Mucosa of stomach (tissue), 1 donor: ENCODE measurements at regions not wholly inside any gene's neighbourhood (a gene's known extent, or its start where the extent isn't known, plus 50 kb on each side); places are given as distances from the start of the nearest gene placed in this dataset.

ENCODE experiments used
- H3K27me3 ChIP-seq: one replicate; pipeline ENCODE4 v1.7.0; 2013; ENCODE audit warnings: mild to moderate bottlenecking, low read length; ENCODE audit not compliant: control insufficient read depth, insufficient read depth
- H3K36me3 ChIP-seq: one replicate; pipeline ENCODE4 v1.7.0; 2013; ENCODE audit warnings: low read length; ENCODE audit not compliant: control insufficient read depth, insufficient read depth
- H3K4me1 ChIP-seq: one replicate; pipeline ENCODE4 v1.7.0; 2013; ENCODE audit warnings: mild to moderate bottlenecking, low read length; ENCODE audit not compliant: control insufficient read depth, insufficient read depth
- H3K4me3 ChIP-seq: one replicate; pipeline ENCODE4 v1.7.0; 2013; ENCODE audit warnings: low read length
- H3K9ac ChIP-seq: one replicate; pipeline ENCODE4 v1.7.0; 2013; ENCODE audit warnings: mild to moderate bottlenecking, low read length, moderate library complexity
- H3K9me3 ChIP-seq: one replicate; pipeline ENCODE4 v1.7.0; 2013; ENCODE audit warnings: mild to moderate bottlenecking, low read length, moderate library complexity; ENCODE audit not compliant: control insufficient read depth
- donor health status: Pancreatic carcinoma.

GRCh38 chr12:126359216-126359615, 1294.0 kb downstream of the AACS start:
- H3K9me3 ChIP-seq: no peaks in the 10 kb centered on the region

DNA sequence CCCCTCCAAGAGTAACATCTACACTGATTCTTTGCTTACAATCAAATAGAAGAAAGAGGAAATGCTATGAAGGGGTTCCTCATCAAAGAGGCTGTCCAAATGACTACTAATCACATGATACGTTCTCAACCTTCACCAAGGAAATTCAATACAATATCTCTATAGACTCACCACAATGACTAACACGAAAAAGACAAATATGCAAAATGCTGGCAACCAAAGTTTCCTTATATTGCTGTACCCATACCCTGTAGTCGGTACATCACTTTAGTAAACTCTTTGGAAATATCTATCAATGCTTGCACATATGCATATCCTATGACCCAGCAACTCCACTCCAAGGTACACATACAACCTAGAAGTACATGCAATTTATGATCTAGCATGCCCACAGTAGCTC, 1296.6 kb downstream of the AACS start:
- Histone ChIP-seq H3K9me3 (no peaks in the 10 kb centered on the region), H3K4me1 (no peaks in the 10 kb centered on the region), H3K36me3 (no peaks in the 10 kb centered on the region), H3K4me3 (no peak overlapping the region), H3K9ac (no peak overlapping the region), H3K27me3 (no peaks in the 10 kb centered on the region)

More at GRCh38 chr12:126359216-126359615, 1294.0 kb downstream of the AACS start:
- Histone ChIP-seq H3K36me3 (no peaks in the 10 kb centered on the region), H3K27me3 (no peaks in the 10 kb centered on the region), H3K9ac (no peak overlapping the region), H3K4me3 (no peak overlapping the region), H3K4me1 (no peaks in the 10 kb centered on the region)

GRCh38 chr12:126362493-126362892, 1297.3 kb downstream of the AACS start:
- Histone ChIP-seq H3K4me3 (no peak overlapping the region), H3K9me3 (no peaks in the 10 kb centered on the region), H3K4me1 (no peaks in the 10 kb centered on the region), H3K27me3 (no peaks in the 10 kb centered on the region), H3K9ac (no peak overlapping the region), H3K36me3 (no peaks in the 10 kb centered on the region)

- Histone ChIP-seq H3K36me3 (no peaks in the 10 kb centered on the region), H3K9ac (no peak overlapping the region), H3K9me3 (no peaks in the 10 kb centered on the region), H3K27me3 (no peaks in the 10 kb centered on the region), H3K4me1 (no peaks in the 10 kb centered on the region), H3K4me3 (no peak overlapping the region)
Observed at GRCh38 chr12:126362964-126363363, 1297.7 kb downstream of the AACS start.

- Histone ChIP-seq H3K27me3 (no peaks in the 10 kb centered on the region), H3K4me1 (no peaks in the 10 kb centered on the region), H3K4me3 (no peak overlapping the region), H3K36me3 (no peaks in the 10 kb centered on the region), H3K9ac (no peak overlapping the region), H3K9me3 (no peaks in the 10 kb centered on the region)
Observed at GRCh38 chr12:126369487-126370463, 1304.5 kb downstream of the AACS start.

GRCh38 chr12:126383506-126383905, 1318.3 kb downstream of the AACS start:
- Histone ChIP-seq H3K9ac (no peak overlapping the region), H3K4me3 (no peak overlapping the region), H3K4me1 (no peaks in the 10 kb centered on the region), H3K36me3 (no peaks in the 10 kb centered on the region), H3K9me3 (no peaks in the 10 kb centered on the region), H3K27me3 (no peaks in the 10 kb centered on the region)

GRCh38 chr12:126384026-126384564, 1318.9 kb downstream of the AACS start:
- H3K36me3 ChIP-seq: no peaks in the 10 kb centered on the region
- no peak overlapping the region for H3K4me3 ChIP-seq
- H3K9ac ChIP-seq: no peak overlapping the region
- H3K4me1 ChIP-seq: no peaks in the 10 kb centered on the region
- H3K27me3 ChIP-seq: no peaks in the 10 kb centered on the region
- H3K9me3 ChIP-seq: no peaks in the 10 kb centered on the region

- no peaks in the 10 kb centered on the region for H3K27me3 ChIP-seq
- no peak overlapping the region for H3K9ac ChIP-seq
- H3K4me1 ChIP-seq: no peaks in the 10 kb centered on the region
- H3K36me3 ChIP-seq: no peaks in the 10 kb centered on the region
- H3K4me3 ChIP-seq: no peak overlapping the region
- no peaks in the 10 kb centered on the region for H3K9me3 ChIP-seq
Observed at GRCh38 chr12:126385785-126386184, 1320.5 kb downstream of the AACS start.

DNA sequence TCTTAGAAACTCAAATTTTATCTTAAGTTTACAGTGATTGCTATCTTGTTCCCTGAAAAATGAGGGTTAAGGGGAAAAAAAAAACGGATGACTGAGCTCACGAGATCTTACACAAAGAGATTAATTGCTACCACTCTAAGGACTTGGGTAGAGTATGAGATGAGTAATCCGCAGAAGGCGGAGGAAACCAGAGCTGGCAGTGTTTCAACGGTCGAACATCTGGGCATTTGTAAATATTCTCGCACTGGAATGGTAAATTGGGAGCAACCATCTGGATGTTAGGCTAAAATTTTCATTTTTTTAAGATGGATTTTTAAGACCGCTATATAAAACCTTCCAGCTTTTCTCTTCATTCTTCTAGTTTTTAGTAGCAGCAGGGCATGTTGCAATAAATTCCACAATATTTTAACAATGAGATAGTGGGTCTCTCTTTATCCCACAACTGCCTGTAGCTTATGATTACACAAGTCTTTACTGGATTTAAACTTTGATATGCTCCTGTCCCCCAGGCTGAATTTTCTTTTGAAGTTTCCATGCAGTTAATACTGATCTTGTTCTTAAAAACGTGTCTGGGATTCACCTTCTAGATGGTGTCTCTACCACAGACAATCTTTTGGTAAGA, 1324.1 kb downstream of the AACS start:
- Histone ChIP-seq H3K9me3 (no peaks in the 10 kb centered on the region), H3K36me3 (no peaks in the 10 kb centered on the region), H3K9ac (no peak overlapping the region), H3K4me3 (no peak overlapping the region), H3K27me3 (no peaks in the 10 kb centered on the region), H3K4me1 (no peaks in the 10 kb centered on the region)

- Histone ChIP-seq H3K36me3 (no peaks in the 10 kb centered on the region), H3K9ac (no peak overlapping the region)
Observed at GRCh38 chr12:126389961-126390360, 1324.7 kb downstream of the AACS start.

DNA sequence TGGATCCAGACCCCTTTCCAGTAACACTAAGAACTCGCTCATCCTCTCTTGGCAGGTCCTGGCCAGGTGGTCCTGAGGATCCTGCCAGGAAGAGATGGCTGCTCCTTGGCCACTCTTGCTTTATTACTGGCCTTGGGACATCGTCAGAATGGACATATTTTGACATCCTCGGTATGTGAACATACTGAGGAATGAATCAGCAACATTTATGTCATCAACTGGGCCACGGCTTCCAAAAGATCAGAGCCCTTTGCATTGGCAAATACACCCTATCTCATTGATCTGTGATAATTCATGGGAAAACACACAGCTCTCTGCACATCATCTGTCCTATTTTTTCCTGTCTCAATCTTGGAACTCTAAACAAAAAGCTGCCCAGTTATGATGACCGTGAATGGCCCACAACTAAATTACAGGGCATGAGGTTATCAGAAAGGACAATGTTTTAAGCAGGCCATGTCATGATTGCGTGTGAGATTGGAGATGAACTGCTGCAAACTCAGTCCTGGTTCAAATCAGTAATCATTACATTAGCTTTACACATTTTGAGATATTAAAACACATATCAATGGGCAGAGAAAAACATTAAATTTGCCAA, 1325.8 kb downstream of the AACS start:
- Histone ChIP-seq H3K27me3 (no peaks in the 10 kb centered on the region), H3K4me3 (no peak overlapping the region), H3K9me3 (no peaks in the 10 kb centered on the region), H3K9ac (no peak overlapping the region), H3K4me1 (no peaks in the 10 kb centered on the region), H3K36me3 (no peaks in the 10 kb centered on the region)

More at GRCh38 chr12:126389961-126390360, 1324.7 kb downstream of the AACS start:
- H3K9me3 ChIP-seq: no peaks in the 10 kb centered on the region
- H3K27me3 ChIP-seq: no peaks in the 10 kb centered on the region
- H3K4me1 ChIP-seq: no peaks in the 10 kb centered on the region
- no peak overlapping the region for H3K4me3 ChIP-seq

- no peak overlapping the region for H3K4me3 ChIP-seq
- no peaks in the 10 kb centered on the region for H3K9me3 ChIP-seq
- H3K4me1 ChIP-seq: no peaks in the 10 kb centered on the region
- no peaks in the 10 kb centered on the region for H3K27me3 ChIP-seq
- H3K36me3 ChIP-seq: no peaks in the 10 kb centered on the region
- H3K9ac ChIP-seq: no peak overlapping the region
Observed at GRCh38 chr12:126396536-126396935, 1331.3 kb downstream of the AACS start.
